Endothelial cell of hepatic sinusoid (primary cell): ENCODE measurements at regions not wholly inside any gene's neighbourhood (a gene's known extent, or its start where the extent isn't known, plus 50 kb on each side); places are given as distances from the start of the nearest gene placed in this dataset.
"Not testable (repeated sequence)": the region's sequence is repeated elsewhere in the genome, so short reads cannot be mapped to it uniquely, and the experiment has no call there.

ENCODE experiments used
- in situ Hi-C: cut with HindIII; loops from 2 replicates; pipeline ENCODE4 v1.10.0; 2017; ENCODE audit warnings: low sequenced_read_pairs

DNA sequence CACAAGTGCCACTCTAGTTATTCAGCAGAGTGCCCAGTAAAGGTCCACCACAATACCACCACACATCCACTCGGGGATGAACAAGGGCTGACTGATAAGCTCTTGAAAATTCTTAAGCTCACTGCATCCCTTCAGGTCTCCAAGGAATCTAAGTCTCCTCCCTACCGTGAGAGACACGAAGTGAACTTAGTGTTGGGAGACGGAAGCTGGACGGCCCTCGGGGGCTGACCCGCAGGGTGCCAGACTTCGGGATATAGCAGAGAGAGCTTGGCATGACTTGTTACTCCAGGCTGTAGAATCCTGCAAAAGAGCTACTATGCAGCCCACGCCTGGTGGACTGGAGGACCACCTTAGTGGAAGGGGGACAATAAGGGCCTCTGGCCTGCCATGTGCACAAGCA is 75.1 kb downstream of the LYZL1 start:
- in situ Hi-C loops = not testable (repeated sequence)

DNA sequence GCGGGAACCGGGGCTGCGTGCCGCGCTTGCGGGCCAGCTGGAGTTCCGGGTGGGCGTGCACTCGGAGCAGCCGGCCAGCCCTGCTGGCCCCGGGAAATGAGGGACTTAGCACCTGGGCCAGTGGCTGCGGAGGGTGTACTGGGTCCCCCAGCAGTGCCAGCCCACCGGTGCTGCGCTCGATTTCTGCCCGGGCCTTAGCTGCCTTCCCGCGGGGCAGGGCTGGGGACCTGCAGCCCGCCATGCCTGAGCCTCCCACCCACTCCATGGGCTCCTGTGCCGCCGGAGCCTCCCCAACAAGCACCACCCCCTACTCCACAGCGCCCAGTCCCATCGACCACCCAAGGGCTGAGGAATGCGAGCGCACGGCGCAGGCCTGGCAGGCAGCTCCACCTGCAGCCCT is 77.3 kb downstream of the LYZL1 start:
- in situ Hi-C loops = not testable (repeated sequence)

DNA sequence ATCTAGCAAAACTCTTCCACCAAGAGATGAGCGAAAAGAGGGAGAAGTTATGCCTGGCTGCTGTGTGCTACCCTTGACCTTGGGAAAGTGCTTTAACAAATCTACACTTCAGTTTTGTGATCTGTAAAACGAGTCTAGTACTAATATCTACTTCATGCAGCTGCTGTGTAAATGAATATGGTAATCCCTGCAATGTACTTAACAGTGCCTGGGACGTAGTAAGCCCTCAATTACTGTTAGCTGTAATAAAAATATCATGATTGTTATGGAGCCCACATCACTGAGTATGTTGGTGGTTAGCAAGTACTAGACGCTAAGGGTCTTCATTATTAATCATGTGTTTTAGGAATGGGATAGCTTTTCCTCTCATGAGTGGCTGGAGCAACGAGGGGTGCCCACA is 80.5 kb downstream of the LYZL1 start:
- in situ Hi-C loops = no loop called here

DNA sequence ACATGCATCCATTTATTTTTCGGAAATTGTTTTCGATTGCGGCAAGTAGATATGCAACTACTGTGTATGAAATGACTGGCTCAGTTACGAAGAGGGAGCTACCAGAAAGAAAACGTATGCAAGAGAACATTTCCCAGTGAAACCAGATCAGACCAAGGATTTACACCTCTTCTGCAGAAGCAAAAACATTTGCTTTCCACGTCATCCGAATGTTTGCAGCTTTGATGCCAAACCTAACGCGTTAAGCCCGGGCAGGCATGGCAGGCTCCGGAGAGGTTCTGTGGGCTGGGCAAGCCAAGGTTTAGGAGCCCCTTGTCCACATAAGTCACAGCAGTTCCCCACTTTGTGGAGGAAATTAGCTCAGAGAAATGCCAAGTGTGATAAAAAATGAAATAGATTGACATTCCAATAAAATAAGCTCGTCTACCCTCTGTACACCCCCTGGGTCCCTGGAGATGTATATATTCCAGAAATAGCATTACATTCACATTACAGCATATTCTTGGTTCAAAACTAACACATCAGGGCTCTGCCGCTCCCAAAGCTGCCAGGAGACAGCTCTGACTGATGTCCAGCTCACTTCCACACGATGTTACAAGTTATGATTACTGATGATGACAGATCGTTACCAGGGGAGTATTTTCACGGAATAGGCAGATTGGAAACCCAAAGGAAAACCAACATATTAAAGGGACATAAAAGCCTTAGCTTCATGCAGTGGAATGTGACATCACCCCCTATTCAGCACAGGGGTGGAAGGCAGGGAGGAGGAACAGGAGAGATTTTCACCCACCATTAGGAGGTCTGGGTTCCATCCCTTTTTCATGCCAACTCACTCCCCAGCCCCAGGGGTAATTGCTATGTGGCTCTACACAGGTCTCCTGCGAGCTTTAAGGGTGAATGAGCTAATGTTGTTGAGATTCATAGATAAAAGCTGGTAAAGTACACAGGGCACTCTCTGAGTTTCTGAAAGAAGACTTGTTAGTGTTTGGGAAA is 81.5 kb downstream of the LYZL1 start:
- in situ Hi-C loops = no loop called here

DNA sequence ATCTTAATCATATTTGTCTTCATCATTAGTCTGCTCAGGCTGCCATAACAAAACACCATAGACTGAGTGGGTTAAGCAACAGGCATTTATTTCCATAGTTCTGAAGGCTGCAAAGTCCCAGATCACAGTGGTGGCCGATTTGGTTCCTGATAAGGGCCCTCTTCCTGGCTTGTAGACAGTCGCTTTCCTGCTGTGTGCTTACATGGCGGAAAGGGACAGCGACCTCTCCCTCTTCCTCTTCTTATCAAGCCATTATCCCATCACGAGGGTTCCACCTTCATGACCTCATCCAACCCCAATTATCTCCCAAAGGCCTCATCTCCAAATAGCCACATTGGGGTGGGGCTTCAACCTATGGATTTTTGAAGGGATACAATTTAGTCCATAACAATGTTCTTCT is 84.0 kb downstream of the LYZL1 start:
- in situ Hi-C loops = no loop called here

DNA sequence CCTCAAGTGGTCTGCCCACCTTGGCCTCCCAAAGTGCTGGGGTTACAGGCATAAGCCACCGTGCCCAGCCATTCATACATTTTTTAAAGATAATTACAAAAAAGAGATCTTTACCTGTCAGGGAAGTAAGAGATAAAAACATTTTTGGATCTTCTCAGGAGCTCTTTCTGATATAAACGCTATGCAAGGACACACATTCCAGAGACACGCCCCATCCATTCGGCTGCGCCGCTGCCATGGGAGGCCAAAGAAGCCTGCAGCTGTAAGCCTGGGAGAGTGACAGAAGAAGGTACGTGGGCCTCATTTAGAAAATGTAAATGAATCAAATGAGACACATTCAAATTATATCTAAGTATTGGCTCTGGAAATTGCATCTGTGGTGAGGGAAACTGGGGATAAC is 85.3 kb downstream of the LYZL1 start:
- in situ Hi-C loops = no loop called here

DNA sequence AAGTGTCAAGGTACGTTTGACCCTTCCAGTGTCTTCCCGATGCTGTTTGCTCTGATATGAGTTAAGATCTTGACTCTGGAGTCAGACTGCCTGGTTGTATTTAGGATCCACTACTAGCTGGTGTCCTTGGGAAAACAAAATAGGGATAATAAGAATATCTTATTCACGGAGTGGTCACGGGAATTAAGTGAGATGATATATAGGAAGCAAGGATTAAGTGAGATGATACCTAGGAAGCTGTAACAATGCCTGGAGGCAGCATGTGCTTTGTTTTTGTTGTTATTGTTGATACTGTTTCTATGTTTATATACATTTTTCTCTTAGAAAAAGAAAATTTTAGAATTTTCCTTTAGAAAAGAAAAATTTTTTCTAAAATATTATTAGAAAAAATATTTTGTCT is 87.0 kb downstream of the LYZL1 start:
- in situ Hi-C loops = no loop called here

DNA sequence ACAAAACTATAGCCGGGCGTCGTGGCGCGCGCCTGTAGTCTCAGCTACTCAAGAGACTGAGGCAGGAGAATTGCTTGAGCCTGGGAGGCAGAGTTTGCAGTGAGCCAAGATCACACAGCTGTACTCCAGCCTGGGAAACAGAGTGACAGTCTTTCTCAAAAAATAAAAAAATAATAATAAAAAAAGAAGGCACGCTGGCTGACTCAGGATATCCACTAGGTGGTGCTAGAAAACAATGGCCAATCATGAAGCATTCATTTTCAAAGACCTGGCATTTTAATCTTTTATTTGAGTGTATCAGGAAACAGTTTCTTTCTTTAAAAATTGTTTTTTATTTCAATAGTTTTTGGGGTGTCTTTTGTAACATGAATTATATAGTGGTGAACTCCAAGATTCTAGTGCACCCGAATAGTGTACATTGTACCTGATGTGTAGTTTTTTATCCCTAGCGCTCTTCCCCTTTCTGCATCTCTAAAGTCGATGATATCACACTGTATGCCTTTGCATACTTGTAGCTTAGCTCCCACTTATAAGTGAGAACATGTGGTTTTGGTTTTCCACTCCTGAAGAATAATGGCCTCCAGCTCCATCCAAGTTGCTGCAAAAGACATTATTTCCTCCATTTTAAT is 88.6 kb downstream of the LYZL1 start:
- in situ Hi-C loops = no loop called here

DNA sequence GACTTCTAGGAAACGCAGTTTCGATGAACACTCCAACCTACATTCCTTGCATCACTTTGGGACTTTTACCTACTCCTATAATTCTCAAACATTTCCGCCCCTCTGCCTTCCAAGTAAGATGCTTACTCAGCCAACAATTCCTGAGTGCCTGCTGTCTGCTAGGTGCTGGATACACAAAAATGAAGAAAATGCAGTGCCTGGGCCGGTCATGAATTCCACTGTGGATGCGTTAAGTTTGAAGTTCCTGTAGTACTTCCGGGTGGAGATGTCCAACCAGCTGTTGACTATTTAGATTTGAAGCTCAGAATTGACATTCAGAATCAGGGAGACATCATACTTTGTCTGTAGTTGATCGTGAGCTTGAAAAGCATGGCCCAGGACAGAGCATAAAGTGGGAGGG is 89.2 kb downstream of the LYZL1 start:
- in situ Hi-C loops = no loop called here

DNA sequence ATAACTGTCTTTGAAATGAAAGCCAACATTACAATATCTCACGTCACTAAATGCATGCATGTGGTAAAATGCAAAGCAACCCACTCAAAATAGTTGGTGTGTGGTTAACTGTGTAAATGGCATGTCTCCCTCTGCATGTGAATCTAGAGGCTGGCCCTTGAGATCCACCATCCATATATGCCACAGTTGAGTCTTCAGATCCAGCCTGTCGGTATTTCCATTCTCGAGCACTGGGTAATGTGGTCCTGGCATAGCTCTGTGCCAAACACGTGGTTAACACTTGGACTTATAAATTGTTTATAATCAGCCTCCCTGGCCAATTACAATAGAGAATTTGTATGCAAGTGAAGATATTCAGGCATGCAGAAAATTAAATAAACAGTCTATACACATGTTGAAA is 90.3 kb downstream of the LYZL1 start:
- in situ Hi-C loops = no loop called here

DNA sequence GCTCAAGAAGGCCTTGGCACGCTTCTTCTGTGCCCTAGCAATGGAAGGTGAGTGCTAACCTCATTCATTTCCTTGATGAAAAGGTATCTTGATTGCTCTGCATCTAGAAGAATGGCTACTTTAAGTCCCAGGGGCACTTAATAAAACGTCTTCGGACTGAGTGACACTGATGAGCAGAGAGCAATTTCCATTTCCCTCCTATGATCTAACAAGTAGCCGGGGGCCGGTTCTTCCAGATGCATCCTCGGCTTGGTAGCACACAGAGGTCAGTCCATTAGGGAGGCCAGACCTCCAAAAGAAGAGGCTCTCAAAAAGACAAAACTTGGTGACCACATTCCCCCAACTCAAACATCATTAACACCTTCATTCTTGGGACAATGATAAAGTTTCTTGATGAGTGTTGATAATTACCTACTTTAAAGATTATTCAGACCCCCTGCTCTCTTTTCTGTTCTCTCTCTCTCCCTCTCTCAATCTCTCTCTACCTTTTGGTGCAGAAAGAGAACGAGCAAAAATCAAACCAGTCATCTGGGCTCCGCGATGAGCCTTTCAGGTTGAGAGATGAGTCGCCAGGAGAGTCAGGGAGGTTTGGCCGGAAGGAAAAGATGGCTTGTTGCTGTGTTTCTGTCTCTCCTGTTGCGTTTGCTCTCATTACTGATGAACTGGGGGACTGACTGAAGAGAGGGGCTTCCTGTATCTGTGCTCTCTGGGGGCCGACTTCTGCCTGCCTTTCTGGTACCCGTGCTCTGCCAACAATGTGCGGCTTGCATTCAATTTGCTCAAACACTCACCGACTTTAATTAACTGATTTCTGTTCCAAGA is 91.1 kb downstream of the LYZL1 start:
- in situ Hi-C loops = not testable (repeated sequence)

DNA sequence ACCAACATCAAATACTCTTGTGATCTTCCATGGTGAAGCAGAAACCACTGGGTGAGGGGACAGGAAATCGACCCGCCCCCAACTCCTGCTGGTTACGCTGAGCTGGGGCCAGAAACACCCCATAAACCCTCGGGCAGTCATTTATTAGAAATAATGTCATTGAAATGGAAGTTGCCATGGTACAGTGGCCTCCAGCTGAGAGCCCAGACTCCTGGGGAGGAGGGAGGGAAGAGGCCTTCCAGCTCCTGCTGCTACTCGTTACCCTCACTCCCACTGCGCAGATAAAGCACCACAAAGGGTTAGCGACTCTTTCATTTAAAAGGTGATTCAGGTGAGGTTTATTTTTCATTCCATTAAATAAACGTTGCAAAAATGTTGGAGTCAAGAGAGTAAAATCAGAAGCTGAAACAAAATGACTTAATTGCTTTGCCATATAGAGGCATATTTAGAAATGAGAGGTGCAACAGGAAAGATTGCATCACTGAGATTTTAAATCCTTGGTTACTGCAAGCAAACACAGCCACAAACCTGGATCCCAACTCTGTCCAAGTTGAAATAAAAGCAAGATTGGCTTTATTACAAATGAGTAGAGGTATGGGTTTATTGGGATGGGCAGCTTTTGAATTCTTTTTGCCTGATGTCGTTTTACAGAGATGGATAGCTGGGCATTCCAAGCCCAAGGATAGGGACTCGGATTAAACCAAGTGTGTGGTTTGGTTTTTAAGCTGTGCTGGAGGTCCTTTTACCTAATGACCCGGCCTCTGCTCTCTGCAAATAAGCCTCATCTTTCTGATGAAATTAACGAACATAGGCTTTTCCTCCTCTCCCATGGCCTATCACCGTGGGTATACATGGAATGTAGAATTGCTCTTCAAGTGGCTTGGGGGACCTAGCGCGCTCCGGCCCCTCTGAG is 92.0 kb downstream of the LYZL1 start:
- in situ Hi-C loops = not testable (repeated sequence)

DNA sequence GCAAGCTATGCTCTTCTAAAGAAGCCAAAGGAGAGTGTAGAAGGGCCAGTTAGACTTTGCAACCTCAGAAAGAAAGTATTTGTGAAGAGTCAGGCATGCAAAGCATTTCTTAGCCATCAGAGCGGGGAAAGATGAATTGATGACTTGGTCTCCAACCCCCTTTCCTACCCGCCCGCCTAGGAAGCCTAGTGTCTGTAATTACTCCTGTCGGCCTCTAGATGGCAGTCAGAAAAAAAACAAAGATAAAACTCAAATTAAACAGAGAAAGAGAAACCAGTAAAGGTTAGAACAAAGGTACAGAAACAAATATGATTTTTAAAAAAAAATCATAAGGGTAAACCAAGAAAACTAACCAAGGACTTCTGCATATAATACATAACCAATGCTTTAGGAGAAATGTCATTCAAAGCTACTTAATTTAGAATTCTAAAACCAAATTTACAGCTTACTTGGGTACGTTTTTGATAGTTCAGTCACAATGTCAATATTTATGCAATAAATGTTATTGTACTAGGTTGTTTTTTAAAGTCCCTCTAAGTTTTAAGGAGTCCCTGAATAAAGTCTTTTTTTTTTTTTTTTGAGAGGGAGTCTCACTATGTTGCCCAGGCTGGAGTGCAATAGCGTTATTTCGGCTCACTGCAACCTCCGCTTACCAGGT is 97.6 kb downstream of the LYZL1 start:
- in situ Hi-C loops = no loop called here

DNA sequence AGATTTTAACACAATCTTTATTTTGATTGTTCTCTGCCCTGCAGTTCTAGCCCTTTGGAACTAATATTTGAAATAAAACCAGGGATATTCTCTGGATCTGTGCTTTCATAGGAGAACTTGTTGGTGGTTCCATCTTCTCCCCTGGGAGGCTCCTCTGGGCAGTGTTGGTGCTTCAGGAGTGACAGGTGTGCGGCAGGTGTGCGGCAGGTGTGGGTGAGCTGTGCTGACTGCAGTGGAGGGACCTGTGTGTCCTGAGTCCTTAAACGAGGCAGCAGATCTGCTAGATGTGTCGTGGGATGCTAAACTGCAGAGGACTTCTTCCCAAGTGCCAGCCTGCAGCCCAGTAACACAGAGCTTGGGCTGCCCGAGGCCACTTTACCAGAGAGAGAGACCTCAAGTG is 98.4 kb downstream of the LYZL1 start:
- in situ Hi-C loops = no loop called here

DNA sequence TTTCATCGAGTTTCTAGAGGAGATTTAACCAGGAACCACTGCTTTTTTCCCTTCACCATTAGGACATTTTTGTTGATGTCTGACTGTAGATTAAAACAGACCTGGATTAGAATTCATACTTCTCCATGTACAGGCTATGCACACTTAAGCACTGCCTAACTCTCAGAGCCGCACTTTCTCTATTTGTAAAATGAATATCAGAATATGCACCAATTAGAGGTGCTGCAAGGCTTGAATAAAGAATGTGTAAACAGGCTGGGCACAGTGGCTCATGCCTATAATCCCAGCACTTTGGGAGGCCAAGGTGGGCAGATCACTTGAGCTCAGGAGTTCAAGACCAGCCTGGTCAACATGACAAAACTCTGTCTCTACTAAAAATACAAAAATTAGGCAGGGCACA is 99.2 kb downstream of the LYZL1 start:
- in situ Hi-C loops = not testable (repeated sequence)

DNA sequence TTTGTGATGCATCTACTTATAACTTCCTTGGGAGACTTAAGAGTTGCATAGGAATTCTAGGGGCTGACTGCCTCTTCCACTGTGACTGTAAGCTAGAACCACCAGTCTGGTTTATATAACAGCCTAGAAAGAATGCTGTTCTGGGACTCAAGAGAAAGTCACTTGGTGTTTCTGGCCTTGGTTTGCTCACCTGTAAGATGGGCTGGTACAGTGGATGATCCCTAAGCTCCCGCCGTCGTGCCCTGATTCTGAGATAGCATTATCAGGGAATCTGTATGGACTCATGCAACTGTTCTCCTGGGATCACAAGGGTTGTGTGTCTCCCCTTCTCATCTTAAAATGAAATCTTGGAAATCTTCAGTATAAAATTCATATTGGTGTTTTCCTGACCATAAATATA is 100.6 kb downstream of the LYZL1 start:
- in situ Hi-C loops = no loop called here

DNA sequence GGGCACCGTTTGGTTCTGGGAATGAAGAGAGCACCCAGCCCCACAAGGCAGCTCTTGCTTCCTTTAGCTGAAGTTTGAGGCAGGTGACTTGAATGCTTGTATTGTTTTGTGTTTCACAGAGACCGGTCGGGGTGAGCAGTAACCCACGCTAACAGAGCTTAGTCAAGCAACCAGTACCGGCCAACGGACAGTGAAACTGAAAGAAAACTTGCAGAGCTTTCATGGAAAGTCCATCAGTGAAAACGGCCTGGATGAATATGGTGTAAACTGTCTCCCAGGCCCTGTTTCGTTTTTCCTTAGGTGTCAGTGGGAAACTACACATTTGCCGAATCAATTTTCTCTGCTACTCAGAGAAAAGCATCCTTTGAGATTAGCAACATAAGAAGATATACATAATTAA is 101.1 kb downstream of the LYZL1 start:
- in situ Hi-C loops = no loop called here

DNA sequence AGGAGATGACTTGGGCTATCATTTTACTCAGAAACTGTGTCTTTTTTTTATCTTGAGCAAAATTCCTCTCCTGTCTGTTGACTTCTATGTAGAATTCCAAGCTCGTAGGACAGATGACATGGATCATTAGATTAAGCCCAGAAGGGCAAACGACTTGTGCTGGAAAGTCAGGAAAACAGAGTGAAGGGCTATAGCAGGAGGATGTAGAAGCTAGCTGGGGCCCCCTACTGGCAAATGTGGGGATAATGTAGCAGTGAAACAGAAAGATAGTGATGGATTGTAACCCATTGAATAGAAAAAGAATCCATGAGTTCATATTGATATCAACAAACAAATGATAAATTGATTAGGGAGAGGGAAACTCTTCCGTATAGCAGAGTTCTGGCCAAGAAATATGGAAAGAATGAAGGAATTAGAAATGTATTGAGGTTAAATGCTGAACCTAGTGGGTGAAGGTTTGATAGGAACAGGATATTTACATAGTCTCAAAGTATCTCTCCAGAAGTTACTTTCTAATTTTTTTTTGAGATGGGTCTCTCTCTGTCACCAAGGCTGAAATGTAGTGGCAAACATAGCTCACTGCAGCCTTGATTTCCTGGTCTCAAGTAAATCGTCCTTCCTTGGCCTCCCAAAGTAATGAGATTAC is 103.6 kb downstream of the LYZL1 start:
- in situ Hi-C loops = no loop called here

DNA sequence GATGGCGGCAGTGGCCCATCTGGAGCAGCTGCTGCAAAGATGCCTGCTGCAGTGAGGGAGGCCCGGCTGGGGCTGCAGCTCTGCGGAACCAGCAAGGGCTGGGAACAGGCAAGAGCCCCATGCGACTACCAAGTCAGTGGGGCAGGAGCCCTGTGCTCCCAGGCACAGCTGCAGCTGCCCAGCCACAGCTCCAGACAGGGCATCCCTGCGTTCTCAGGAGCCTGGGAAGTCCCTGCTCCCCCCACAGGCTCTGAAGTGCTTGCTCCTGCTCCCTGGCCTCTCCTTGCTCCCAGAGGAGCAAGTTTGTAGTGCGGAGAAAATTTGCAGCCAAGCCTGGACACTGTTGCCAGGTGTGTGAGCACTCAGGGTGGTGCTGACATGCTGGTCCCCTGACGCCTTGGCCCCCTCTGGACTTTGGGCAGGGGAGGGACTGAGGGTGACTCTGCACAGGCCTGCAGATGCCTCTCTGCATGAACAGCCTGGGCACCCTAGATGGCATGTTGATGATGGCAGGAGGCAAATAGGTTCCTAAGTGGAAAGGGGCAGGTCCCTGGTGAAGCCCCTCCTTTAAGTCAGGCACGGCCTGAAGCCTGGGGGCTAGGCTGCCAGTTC is 105.6 kb downstream of the LYZL1 start:
- in situ Hi-C loops = no loop called here
